IMR-90 (cell line): ENCODE measurements at regions not wholly inside any gene's neighbourhood (a gene's known extent, or its start where the extent isn't known, plus 50 kb on each side); places are given as distances from the start of the nearest gene placed in this dataset.

Source experiments
- ATAC-seq: fragments of 200-7000 bp; cut with Tn5 transposase; 2 replicates; pipeline ENCODE4 v1.9.1; 2020; ENCODE audit warnings: low read depth, mild to moderate bottlenecking, moderate library complexity
- BruUV-seq: library from RNA; stranded (reverse); fragments of 400-500 nt; replicated peaks from 2 replicates; lab custom pipeline; 2021; lab: Mats Ljungman, UMichigan
- CTCF ChIA-PET: fragments of 300-600 bp; formaldehyde crosslinking; extraction: SDS; loops from one replicate; lab custom pipeline; 2021; ENCODE audit warnings: antibody characterized with exemption; lab: Yijun Ruan, JAX
- POLR2A ChIA-PET: fragments of 300-600 bp; sonication (Branson Sonifier 250); formaldehyde crosslinking; loops from one replicate; lab custom pipeline; 2022; ENCODE audit warnings: antibody characterized with exemption; ENCODE audit not compliant: unreplicated experiment; lab: Charles Lee
- DNase-seq: peaks from one replicate; pipeline ENCODE4 v3.0.0; 2013
- H2AFZ ChIP-seq: replicated peaks from 2 replicates; pipeline ENCODE3; 2013; ENCODE audit warnings: low read length, mild to moderate bottlenecking; ENCODE audit not compliant: poor library complexity
- H2AK5ac ChIP-seq: 2 replicates; pipeline ENCODE4 v1.6.1; 2013; ENCODE audit warnings: low read depth, low read length, inconsistent platforms
- H2AK9ac ChIP-seq: replicated peaks from 2 replicates; pipeline ENCODE3; 2013; ENCODE audit warnings: mild to moderate bottlenecking, low read depth, low read length, moderate library complexity; ENCODE audit not compliant: poor library complexity
- H2BK120ac ChIP-seq: 2 replicates; pipeline ENCODE4 v1.6.1; 2013; ENCODE audit warnings: low read depth, low read length, inconsistent platforms
- H2BK15ac ChIP-seq: 3 replicates; pipeline ENCODE4 v1.6.1; 2013; ENCODE audit warnings: low read depth, low read length, inconsistent platforms
- H2BK20ac ChIP-seq: 2 replicates; pipeline ENCODE4 v1.6.1; 2013; ENCODE audit warnings: low read depth, mild to moderate bottlenecking, inconsistent platforms, low read length, moderate library complexity
- H2BK5ac ChIP-seq: 2 replicates; pipeline ENCODE4 v1.6.1; 2013; ENCODE audit warnings: mild to moderate bottlenecking, low read depth, low read length, inconsistent platforms; ENCODE audit not compliant: poor library complexity, severe bottlenecking
- H3K14ac ChIP-seq: replicated peaks from 2 replicates; pipeline ENCODE4 v1.6.1; 2013; ENCODE audit warnings: low read depth, low read length, inconsistent platforms
- H3K18ac ChIP-seq: 2 replicates; pipeline ENCODE4 v1.6.1; 2013; ENCODE audit warnings: low read depth, low read length, control low read depth
- H3K23ac ChIP-seq: 2 replicates; pipeline ENCODE4 v1.6.1; 2013; ENCODE audit warnings: low read depth, low read length, inconsistent platforms
- H3K27ac ChIP-seq: 2 replicates; pipeline ENCODE4 v1.5.1; 2013; ENCODE audit warnings: mild to moderate bottlenecking, control low read depth, low read length; ENCODE audit not compliant: insufficient read depth
- H3K27me3 ChIP-seq: 2 replicates; pipeline ENCODE4 v1.6.1; 2013; ENCODE audit warnings: low read length; ENCODE audit not compliant: control insufficient read depth, insufficient read depth
- H3K36me3 ChIP-seq: 2 replicates; pipeline ENCODE4 v1.6.1; 2013; ENCODE audit warnings: low read length, mixed read lengths; ENCODE audit not compliant: control insufficient read depth, insufficient read depth
- H3K4ac ChIP-seq: 2 replicates; pipeline ENCODE4 v1.6.1; 2013; ENCODE audit warnings: low read depth, low read length, inconsistent platforms
- H3K4me1 ChIP-seq: 2 replicates; pipeline ENCODE4 v1.6.1; 2013; ENCODE audit warnings: low read length, mixed read lengths; ENCODE audit not compliant: control insufficient read depth, insufficient read depth
- H3K4me2 ChIP-seq: 2 replicates; pipeline ENCODE4 v1.6.1; 2013; ENCODE audit warnings: low read depth, mild to moderate bottlenecking, control low read depth, low read length, moderate library complexity
- H3K4me3 ChIP-seq: 2 replicates; pipeline ENCODE4 v1.5.1; 2013; ENCODE audit warnings: low read depth, mild to moderate bottlenecking, control low read depth, low read length, moderate library complexity; ENCODE audit not compliant: insufficient read depth
- H3K56ac ChIP-seq: 2 replicates; pipeline ENCODE4 v1.6.1; 2013; ENCODE audit warnings: low read length, inconsistent platforms; ENCODE audit not compliant: insufficient read depth; ENCODE audit errors: extremely low read depth
- H3K79me1 ChIP-seq, 2 experiments: 2 replicates each; pipeline ENCODE4 v1.6.1; 2013; ENCODE audit warnings: low read length in 2 of 2, inconsistent platforms in 1 of 2, low read depth in 1 of 2
- H3K9ac ChIP-seq: 2 replicates; pipeline ENCODE4 v1.6.1; 2013; ENCODE audit warnings: low read depth, low read length, control low read depth
- H3K9me1 ChIP-seq: 2 replicates; pipeline ENCODE4 v1.6.1; 2013; ENCODE audit warnings: low read length, inconsistent platforms; ENCODE audit not compliant: insufficient read depth
- H3K9me3 ChIP-seq: 2 replicates; pipeline ENCODE4 v1.6.1; 2013; ENCODE audit warnings: low read length; ENCODE audit not compliant: control insufficient read depth, insufficient read depth
- H4K20me1 ChIP-seq: 2 replicates; pipeline ENCODE4 v1.6.1; 2013; ENCODE audit warnings: low read length, inconsistent platforms; ENCODE audit not compliant: insufficient read depth
- H4K5ac ChIP-seq: 2 replicates; pipeline ENCODE4 v1.6.1; 2013; ENCODE audit warnings: mild to moderate bottlenecking, low read depth, low read length, control low read depth
- H4K8ac ChIP-seq, 2 experiments: 2 replicates each; pipeline ENCODE4 v1.6.1; 2013; ENCODE audit warnings: low read depth in 2 of 2, low read length in 2 of 2, control low read depth in 1 of 2, inconsistent platforms in 1 of 2
- H4K91ac ChIP-seq: 2 replicates; pipeline ENCODE4 v1.6.1; 2013; ENCODE audit warnings: low read depth, low read length, inconsistent platforms; ENCODE audit not compliant: insufficient read depth
- MAZ ChIP-seq: IDR thresholded peaks from 2 replicates; pipeline ENCODE4 v1.6.1; 2012; ENCODE audit warnings: low read depth, mild to moderate bottlenecking, low read length, improper control_type of control experiment, moderate library complexity, borderline replicate concordance
- RAD21 ChIP-seq: IDR thresholded peaks from 2 replicates; pipeline ENCODE4 v1.6.1; 2012; ENCODE audit warnings: low read length, improper control_type of control experiment
- SMC3 ChIP-seq: fragments of 150-350 bp; IDR thresholded peaks from 2 replicates; pipeline ENCODE4 v1.6.1; 2016; ENCODE audit warnings: low read depth, mild to moderate bottlenecking, antibody characterized with exemption, low read length, moderate library complexity
- WGBS, 2 experiments: methylation state at CpG; one replicate each; pipeline versions ENCODE4 v1.1.5 to v1.1.7; 2013; ENCODE audit warnings: missing lambda C conversion rate in 2 of 2; ENCODE audit not compliant: insufficient read length in 1 of 2; ENCODE audit errors: extremely low coverage in 2 of 2; 5-methylcytosine and 5-hydroxymethylcytosine counted together
- dilution Hi-C: fragments of 300-500 bp; cut with HindIII; formaldehyde crosslinking; loops from one replicate; pipeline ENCODE4 v1.14.3; 2018; ENCODE audit warnings: low sequenced_read_pairs; ENCODE audit not compliant: unreplicated experiment
- in situ Hi-C: fragments of 300-500 bp; cut with MboI; formaldehyde crosslinking; loops from 3 replicates; pipeline ENCODE4 v1.14.3; 2019; ENCODE audit warnings: low sequenced_read_pairs, inconsistent platforms, mixed read lengths
- intact Hi-C: fragments of 100-400 bp; cut with micrococcal nuclease; formaldehyde crosslinking; loops from 2 replicates; pipeline ENCODE4 v1.10.0; 2022
- TF ChIP-seq, protein P1 (sequence below): fragments of 150-350 bp; IDR thresholded peaks from 2 replicates; pipeline ENCODE4 v1.6.1; 2016; ENCODE audit warnings: low read depth, mild to moderate bottlenecking, low read length, moderate library complexity, borderline replicate concordance

DNA sequence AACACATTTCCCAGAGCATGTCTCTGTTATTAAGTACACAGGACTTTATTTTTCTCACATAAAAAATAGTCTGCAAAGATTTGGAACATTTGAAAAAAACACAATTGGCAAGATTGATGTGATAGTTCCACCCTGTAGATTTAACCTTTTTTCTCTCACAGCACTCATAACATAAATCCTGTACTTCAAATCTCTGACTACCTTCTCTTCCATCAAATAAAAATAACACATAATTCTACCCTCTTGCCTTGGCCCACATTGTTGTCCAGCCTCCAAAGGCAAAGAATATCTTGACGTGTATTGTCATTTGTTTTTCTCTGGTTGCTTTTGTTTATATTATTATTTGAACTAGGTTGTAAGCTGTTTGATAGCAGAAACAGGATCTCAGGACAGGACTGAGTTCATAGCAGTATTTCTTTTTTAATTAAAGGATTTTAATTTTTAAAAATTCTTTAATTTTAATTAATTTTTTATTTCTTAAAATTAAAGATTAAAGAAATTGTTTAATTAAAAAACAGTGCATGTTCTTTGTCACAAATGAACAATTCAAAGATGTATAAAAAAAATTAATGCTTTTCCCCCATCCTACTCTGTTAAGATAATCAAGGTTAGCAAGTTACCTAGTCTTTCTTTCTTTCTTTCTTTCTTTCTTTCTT is 69.1 kb upstream of the PCSK1 start:
- H2BK120ac ChIP-seq = no peak overlapping the region
- no peak overlapping the region for H3K9ac ChIP-seq
- no peak overlapping the region for H4K91ac ChIP-seq
- H3K56ac ChIP-seq = no peak overlapping the region
- intact Hi-C loops (no loop called here), in situ Hi-C loops (no loop called here), dilution Hi-C loops (no loop called here)
- no peak overlapping the region for H2AFZ ChIP-seq
- no peaks in the 10 kb centered on the region for H3K27me3 ChIP-seq
- no peak overlapping the region for H3K23ac ChIP-seq
- H3K9me1 ChIP-seq = no peaks in the 10 kb centered on the region
- H2AK5ac ChIP-seq = no peak overlapping the region
- no peak overlapping the region for H2BK5ac ChIP-seq
- POLR2A ChIA-PET = no interaction called here
- H4K8ac ChIP-seq = no peak overlapping the region
- no peaks in the 10 kb centered on the region for H3K4me1 ChIP-seq
- no peak overlapping the region for H3K4me3 ChIP-seq
- H2BK15ac ChIP-seq = no peak overlapping the region
- no peaks in the 10 kb centered on the region for H3K36me3 ChIP-seq
- no peak overlapping the region for H2BK20ac ChIP-seq
- H4K5ac ChIP-seq = no peak overlapping the region
- no peaks in the 10 kb centered on the region for H4K20me1 ChIP-seq
- H3K14ac ChIP-seq = no peak overlapping the region
- H3K4ac ChIP-seq = no peak overlapping the region
- TF ChIP-seq SMC3 (no peak), MAZ (no peak), RAD21 (no peak)
- TF ChIP-seq, protein P1, sequence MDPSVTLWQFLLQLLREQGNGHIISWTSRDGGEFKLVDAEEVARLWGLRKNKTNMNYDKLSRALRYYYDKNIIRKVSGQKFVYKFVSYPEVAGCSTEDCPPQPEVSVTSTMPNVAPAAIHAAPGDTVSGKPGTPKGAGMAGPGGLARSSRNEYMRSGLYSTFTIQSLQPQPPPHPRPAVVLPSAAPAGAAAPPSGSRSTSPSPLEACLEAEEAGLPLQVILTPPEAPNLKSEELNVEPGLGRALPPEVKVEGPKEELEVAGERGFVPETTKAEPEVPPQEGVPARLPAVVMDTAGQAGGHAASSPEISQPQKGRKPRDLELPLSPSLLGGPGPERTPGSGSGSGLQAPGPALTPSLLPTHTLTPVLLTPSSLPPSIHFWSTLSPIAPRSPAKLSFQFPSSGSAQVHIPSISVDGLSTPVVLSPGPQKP = no peak
- H3K18ac ChIP-seq = no peak overlapping the region
- no peak overlapping the region for H2AK9ac ChIP-seq
- CTCF ChIA-PET = no interaction called here
- no peaks in the 10 kb centered on the region for H3K79me1 ChIP-seq
- H3K4me2 ChIP-seq = no peak overlapping the region
- ATAC-seq = no peak
- WGBS, 2 experiments = no CpG with 5 or more reads among the region's 1 CpG
- H3K27ac ChIP-seq = no peak overlapping the region
- H3K9me3 ChIP-seq = no peaks in the 10 kb centered on the region
- no TSS peak for BruUV-seq
- DNase-seq = no peak
